ENCODE measurements at regions not wholly inside any gene's neighbourhood (a gene's known extent, or its start where the extent isn't known, plus 50 kb on each side); places are given as distances from the start of the nearest gene placed in this dataset.
A peak's percentile ranks its signal among the peaks of the same experiment; 100 is the strongest.

DNA sequence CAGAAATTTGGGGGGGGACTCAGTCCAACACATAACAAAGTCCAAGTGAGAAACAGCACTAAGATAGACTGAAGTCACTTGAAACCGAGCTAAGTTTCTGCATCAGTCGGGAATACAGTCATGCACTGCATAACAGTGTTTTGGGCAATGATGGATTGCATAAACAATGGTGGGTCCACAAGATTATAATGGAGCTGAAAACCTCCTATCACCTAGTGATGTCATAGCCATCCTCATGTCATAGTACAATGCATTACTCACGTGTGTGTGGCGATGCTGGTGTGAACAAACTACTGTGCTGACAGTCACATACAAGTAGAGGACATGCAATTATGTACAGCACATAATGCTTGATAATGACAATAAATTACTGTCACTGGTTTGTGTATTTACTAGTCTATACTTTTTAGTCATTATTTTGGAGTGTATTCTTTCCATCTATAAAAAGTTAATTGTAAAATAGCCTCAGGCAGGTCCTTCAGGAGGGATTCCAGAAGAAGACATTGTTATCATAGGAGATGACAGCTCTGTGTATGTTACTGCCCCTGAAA lies 154.5 kb upstream of the ECI2 start:
- no peaks in the 10 kb centered on the region for H3K36me3 ChIP-seq
- H3K4me3 ChIP-seq = no peak overlapping the region
- TF ChIP-seq, protein P1, sequence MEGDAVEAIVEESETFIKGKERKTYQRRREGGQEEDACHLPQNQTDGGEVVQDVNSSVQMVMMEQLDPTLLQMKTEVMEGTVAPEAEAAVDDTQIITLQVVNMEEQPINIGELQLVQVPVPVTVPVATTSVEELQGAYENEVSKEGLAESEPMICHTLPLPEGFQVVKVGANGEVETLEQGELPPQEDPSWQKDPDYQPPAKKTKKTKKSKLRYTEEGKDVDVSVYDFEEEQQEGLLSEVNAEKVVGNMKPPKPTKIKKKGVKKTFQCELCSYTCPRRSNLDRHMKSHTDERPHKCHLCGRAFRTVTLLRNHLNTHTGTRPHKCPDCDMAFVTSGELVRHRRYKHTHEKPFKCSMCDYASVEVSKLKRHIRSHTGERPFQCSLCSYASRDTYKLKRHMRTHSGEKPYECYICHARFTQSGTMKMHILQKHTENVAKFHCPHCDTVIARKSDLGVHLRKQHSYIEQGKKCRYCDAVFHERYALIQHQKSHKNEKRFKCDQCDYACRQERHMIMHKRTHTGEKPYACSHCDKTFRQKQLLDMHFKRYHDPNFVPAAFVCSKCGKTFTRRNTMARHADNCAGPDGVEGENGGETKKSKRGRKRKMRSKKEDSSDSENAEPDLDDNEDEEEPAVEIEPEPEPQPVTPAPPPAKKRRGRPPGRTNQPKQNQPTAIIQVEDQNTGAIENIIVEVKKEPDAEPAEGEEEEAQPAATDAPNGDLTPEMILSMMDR (IDR thresholded peaks at IDR 0.05) = no peak
- no peaks in the 10 kb centered on the region for H3K27me3 ChIP-seq
- DNase-seq (ENCODE audit: low spot score) = no peak
- H3K4me1 ChIP-seq = peaks cover 0 to 8% of the 10 kb centered on the region in 2 donors
- no peaks in the 10 kb centered on the region for H3K9me3 ChIP-seq
- no peak overlapping the region for H3K27ac ChIP-seq

DNA sequence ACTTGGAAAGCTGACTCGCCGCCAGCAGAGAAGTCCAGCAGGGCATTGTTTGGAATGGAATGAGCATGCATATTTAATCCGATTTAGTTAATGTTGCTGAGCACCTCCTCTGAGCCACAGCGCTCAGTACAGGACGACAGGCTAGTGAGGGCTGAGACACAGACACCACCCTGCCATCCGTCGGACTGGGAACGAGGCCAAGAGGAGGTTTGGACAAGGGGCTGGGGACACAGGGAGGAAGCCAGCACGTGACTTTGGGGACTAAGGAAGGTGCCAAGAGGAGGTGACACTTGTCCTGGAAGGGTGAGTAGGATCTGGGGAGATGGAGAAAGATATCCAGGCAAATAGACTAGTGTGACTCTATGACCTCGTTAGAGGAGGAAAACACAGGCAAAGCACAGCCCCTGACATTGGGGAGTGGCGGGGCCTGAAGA lies 152.5 kb upstream of the ECI2 start:
- H3K4me3 ChIP-seq = no peak overlapping the region
- TF ChIP-seq, protein P1 (IDR thresholded peaks at IDR 0.05) = no peak
- no peaks in the 10 kb centered on the region for H3K27me3 ChIP-seq
- peaks cover 0 to 8% of the 10 kb centered on the region in 2 donors for H3K4me1 ChIP-seq
- H3K36me3 ChIP-seq = no peaks in the 10 kb centered on the region
- no peaks in the 10 kb centered on the region for H3K9me3 ChIP-seq
- no peak overlapping the region for H3K27ac ChIP-seq
- DNase-seq (ENCODE audit: low spot score) = no peak

DNA sequence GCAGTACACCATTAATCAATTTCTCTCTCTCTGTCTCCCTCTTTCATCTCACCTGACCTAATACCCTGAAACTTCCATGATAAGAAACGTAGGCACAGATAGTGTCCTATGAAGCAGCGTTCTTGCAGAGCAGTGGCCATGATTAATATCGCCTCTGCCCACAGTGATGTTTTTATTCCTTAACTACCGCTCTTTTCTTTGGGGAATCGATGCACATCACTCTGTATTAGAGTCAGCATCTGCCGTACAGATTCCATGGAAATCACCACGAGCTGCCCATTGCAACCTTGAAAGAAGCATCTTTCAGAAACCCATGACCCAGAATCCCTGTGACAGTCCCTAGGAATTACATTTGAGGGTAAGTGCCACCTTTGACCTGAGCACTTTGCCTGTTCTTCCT lies 152.0 kb upstream of the ECI2 start:
- H3K27me3 ChIP-seq = no peaks in the 10 kb centered on the region
- DNase-seq (ENCODE audit: low spot score) = no peak
- H3K36me3 ChIP-seq = no peaks in the 10 kb centered on the region
- peaks cover 0 to 9% of the 10 kb centered on the region in 2 donors for H3K4me1 ChIP-seq
- H3K4me3 ChIP-seq = no peak overlapping the region
- TF ChIP-seq, protein P1 (IDR thresholded peaks at IDR 0.05) = no peak
- no peak overlapping the region for H3K27ac ChIP-seq
- H3K9me3 ChIP-seq = no peaks in the 10 kb centered on the region

DNA sequence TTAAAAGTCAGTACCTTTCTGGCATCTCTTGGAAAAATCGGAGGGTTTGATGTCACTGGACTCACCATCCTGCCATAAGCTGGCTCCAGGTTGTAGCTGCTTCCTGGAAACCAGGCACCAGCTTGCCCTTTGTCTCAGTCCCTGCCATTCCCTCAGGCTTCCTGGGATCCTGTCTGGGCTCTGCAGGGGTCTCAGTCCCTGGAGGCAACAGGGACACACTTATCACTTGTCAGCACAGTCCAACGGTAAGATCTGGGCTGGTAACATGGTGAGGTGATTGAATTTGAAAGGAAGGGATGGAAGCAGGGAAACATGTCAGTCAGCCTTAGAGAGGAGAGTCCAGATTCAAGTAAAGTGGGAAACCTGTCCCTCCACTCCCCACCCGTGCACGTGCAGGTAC lies 147.6 kb upstream of the ECI2 start:
- no peak overlapping the region for H3K4me3 ChIP-seq
- H3K27ac ChIP-seq = no peak overlapping the region
- peaks cover 0 to 15% of the 10 kb centered on the region in 2 donors for H3K4me1 ChIP-seq
- H3K36me3 ChIP-seq = no peaks in the 10 kb centered on the region
- TF ChIP-seq, protein P1 (IDR thresholded peaks at IDR 0.05) = no peak
- H3K27me3 ChIP-seq = no peaks in the 10 kb centered on the region
- DNase-seq (ENCODE audit: low spot score) = no peak
- no peaks in the 10 kb centered on the region for H3K9me3 ChIP-seq

DNA sequence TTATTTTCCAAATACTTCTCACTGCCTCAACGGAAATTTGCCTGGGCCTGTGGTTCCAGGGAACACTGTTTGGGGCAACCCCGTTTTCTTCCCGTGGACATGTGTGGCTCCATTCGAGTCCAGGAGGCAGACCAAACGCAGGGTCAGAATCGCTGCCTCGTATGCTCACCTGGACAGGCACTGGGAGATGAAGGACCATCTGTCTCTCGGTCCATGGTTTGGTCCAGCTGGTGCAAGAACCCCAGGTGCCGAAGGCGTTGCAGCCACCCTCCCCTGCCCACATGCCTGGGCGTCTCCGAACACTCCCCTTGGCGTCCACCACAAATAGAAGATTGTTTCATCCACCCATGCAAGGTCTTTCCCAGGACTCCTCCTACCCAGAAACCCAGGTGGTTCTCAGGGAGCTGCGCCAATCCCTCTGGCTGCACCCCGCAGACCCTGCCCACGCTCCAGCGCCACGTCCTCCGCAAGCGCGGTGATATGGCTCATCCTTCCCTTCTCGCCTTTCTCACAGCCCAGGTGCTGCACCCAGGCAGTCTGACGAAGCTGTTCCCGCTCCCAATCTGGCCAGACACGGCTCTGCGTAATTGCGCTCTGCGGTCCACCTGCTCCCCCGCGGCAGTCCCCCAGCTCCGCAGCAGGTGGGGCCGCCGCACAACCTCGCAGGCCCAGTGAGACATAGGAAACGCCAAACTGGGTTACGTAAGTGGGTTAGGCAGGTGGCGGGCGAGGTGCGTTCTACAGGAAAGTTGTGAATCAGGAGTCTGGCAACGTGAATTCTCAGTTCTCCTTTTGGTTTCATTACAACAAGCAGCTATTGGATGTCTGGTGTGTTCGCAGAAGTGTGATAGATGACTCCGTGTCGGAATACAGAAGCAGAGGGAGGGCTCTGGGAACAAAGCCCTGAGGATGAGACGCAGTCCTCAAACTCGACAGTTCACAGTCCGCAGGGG lies 146.2 kb upstream of the ECI2 start:
- no peaks in the 10 kb centered on the region for H3K9me3 ChIP-seq
- H3K4me3 ChIP-seq = peak overlapping the region in 1 of 2 donors; percentile 32
- H3K4me1 ChIP-seq = peaks cover 0 to 10% of the 10 kb centered on the region in 2 donors
- no peaks in the 10 kb centered on the region for H3K27me3 ChIP-seq
- no peak for DNase-seq (ENCODE audit: low spot score)
- TF ChIP-seq, protein P1 (IDR thresholded peaks at IDR 0.05) = peak in 1 of 2 donors; percentile 68
- no peak overlapping the region for H3K27ac ChIP-seq
- no peaks in the 10 kb centered on the region for H3K36me3 ChIP-seq

Measured in right atrium auricular region (tissue), 2 donors.